GM19395 (cell line): ENCODE measurements at regions not wholly inside any gene's neighbourhood (a gene's known extent, or its start where the extent isn't known, plus 50 kb on each side); places are given as distances from the start of the nearest gene placed in this dataset.
"Not testable (repeated sequence)": the region's sequence is repeated elsewhere in the genome, so short reads cannot be mapped to it uniquely, and the experiment has no call there.

Experiments used
- ATAC-seq: cut with Tn5 transposase; IDR thresholded peaks from one replicate; pipeline ENCODE4 v1.9.1; 2021; ENCODE audit warnings: mild to moderate bottlenecking, moderate library complexity; ENCODE audit not compliant: unreplicated experiment

DNA sequence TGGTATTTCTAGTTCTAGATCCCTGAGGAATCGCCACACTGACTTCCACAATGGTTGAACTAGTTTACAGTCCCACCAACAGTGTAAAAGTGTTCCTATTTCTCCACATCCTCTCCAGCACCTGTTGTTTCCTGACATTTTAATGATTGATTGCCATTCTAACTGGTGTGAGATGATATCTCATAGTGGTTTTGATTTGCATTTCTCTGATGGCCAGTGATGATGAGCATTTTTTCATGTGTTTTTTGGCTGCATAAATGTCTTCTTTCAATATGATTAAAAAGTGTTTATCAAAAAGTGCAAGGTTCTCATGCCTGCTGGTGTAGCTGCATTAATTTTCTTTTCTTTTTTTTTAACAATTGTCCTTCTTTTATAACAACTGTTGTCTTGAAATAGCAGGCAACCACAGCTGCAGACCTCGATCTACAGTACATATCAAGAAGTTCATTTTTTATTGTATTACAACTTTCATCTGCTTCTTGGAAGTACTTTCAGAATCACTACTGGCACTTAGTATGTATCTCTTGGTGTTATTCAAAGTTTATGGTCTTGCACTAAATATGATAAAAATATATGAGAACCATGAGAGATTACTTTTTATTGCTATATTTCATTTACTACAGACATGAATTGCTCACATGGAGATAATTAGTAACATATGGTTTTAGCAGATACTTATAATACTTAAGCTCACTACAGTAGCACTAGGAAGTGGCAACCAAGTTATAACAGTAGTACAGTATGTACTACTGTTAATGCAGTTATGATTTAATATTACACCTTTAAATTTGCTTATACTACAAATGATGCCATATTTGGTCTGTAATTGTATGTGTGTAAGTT lies 358.0 kb downstream of the ETV1 start:
- not testable (repeated sequence) for ATAC-seq

DNA sequence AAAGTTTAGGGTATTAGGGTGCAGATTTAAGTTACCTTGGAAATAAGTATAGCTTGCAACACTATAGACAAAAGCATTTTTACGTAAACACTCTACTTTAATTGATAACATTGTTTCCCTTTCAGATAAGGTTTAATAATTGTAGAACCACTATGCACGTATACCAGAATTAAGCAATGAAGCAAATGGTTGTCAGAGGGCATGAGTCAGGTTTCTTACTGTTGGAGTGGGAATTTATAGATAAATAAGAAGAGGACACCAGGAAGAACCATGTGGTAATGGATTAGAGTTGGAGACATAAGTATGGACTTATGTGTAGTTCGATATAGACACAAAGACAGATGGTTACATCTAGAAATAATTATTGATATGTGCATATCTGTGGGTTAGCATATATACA lies 355.6 kb downstream of the ETV1 start:
- no peak for ATAC-seq

GRCh38 chr7:13639396-13639795 lies 350.1 kb downstream of the ETV1 start:
- ATAC-seq = no peak

GRCh38 chr7:13641714-13642113 lies 347.8 kb downstream of the ETV1 start:
- ATAC-seq = no peak

DNA sequence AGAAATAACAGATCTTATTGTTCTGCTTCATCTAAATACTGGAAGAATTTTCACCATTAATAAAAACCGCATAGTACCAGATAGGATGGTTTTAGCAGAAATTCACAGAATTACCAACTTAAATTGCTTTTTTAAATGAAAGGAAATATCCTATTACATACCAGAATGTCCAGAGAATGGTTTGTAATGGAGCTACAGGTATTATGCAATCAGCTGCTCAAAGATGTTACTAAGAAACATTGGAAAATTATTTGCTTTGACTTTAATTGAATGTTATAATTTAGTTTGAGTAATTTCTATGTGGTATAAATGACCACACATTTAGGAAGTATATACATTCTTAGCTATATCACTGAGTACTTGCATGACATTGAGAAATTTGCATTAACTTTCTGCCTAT lies 338.3 kb downstream of the ETV1 start:
- ATAC-seq = no peak

GRCh38 chr7:13656330-13656729 lies 333.1 kb downstream of the ETV1 start:
- ATAC-seq = no peak

- ATAC-seq = no peak
Measured at GRCh38 chr7:13673290-13673689, 316.2 kb downstream of the ETV1 start.

DNA sequence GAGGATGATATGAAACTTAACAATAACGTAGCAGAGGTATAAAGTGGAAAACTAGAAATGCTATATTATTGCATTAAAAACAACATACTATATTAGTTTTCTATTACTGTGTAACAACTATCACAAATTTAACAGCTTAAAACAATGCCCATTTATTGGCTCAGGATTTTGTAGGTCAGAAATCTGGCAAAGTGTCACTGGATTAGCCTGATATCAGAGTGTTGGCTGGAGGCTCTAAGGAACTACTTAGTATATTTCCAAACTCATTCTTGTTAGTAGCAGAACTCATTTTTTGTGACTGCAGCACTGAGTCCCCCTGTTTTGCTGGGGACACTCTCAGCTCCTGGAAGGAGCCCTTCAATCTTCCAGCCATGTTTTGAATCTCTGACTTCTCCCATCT lies 306.8 kb downstream of the ETV1 start:
- no peak for ATAC-seq

DNA sequence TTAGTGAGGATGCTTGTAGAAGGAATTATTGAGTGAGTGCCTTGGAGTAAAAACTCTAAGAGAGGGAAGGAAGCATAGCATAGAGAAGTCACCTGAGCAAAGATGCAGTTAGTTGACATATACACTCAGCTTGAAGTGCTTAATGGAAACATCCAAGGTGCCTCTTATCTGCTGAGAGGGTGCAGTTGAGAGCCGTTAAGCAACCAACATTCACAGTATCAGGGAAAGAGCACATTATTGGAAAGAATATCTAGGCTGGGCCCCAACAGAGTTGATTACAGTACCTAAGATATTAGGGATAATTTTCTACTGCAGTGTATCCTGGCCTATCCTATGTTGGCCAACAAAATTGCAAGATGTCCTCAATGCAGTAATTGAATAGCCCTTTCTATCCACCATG lies 302.0 kb downstream of the ETV1 start:
- no peak for ATAC-seq

DNA sequence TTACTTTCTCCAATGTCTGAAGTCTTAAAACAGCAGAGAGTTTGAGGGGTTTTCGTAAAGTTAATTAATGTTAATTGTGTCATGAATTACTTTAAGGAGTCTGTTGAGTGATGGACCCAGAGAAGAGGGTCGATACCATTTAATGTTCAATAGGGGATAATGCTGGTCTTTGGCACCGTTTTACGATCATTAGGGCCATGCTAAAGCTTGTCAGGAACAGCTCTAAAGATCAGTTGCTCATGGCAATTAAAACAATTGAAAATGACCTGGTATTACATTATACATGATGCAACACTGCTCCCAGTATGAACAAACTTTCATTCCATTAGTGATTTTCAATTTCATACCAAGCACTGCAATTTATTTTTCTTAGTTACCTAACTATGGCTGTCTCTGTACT lies 296.9 kb downstream of the ETV1 start:
- no peak for ATAC-seq

DNA sequence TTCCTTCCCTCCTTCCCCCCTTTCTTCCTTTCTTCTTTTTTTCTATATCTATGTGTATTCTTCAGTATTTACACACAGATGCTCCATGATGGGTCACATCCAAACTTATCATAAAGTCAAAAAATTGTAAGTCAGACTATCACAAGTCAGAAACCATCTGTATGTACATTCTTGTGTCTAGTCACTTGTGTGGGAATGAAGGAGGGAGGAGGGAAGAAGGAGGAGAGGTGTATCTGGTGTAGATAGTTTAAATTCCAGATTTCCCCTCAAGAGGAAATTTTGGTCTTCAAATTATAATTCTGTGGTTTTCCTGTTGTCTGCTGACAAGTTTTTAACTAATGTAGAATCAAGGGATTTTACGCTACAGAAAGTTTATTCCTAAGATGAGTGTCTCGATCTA lies 287.2 kb downstream of the ETV1 start:
- ATAC-seq = no peak

GRCh38 chr7:13708670-13709069 lies 280.8 kb downstream of the ETV1 start:
- ATAC-seq = no peak

GRCh38 chr7:13713092-13713491 lies 276.4 kb downstream of the ETV1 start:
- ATAC-seq = no peak

DNA sequence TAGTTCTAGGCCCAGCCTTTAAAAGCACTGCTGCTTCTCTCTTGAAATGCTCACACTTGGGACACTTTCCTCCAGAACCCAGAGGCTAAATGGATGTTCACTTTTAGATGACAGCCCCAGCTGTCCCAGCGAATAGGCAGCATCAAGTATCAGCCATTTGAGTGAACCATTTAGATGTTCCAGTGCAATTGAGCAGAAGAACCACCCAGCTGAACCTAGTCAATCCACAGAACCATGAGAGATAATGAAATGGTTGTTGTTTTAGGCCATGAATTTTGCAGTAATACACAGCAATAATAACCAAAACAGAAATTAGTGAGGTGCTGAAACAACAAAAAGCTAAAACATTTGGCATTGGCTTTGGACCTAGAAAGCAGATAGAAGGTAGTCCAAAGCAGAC lies 273.9 kb downstream of the ETV1 start:
- no peak for ATAC-seq

GRCh38 chr7:13717031-13717430 lies 272.4 kb downstream of the ETV1 start:
- no peak for ATAC-seq

DNA sequence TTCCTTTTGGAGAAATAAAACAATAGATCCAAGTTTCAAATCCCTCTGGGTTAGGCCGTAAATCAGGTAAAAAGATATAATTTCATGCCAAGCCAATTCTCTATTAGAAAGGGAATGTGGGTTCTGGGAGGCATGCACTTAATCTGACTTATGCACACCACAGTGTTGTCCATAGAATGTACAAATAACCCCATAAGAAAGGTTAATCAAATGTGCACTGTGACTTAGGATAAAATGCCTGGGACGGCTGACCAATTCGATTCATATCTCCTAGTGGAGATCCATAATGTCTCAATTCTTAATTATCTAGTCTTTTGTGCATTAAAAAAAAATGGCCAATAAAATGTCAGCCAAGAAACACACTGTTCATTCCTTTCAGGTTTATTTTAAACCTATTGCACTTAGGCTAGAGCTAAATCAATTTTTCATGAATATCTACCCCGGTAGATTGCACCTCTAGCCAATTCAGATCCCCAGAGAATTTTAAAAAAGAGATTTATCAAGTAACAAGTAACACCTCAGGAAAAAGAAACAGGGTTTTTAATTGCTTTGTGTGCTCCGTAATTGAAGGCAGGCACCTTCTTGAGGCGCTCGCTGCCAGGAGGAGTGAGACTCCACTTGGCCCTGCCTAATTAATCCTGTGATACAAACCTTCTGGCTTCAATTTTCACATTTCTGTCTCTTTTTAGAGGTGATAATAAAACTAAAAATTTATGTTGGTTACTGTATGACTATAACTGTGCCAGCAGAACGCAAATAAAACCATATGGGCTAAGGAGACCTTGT lies 265.1 kb downstream of the ETV1 start:
- ATAC-seq = no peak

DNA sequence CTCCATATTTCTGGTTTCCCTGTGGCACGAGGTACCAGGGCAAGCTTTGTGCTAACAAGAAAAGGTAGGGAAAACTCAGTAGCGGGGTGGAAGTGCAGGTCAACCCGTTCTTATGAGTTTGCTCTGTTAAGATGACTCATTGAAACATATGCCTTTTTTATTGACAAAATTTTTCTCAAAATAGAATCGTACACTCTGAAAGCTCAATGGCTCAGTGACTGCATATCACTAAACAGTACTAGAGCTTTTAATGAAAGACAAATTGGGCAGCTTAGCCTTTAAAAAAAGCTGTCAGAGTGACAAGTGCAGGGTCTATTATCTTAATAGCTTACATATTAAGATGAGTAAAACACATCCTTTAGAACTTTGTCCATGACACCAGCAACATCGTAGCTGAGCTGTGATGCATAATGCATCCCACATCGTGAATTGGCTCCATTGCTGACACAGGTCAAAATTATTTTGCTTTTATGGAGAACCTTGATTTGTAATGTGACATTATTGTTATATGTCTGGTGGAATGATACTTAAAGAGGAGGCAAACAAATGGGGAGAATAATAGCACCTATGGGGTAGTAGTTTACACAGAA lies 264.4 kb downstream of the ETV1 start:
- no peak for ATAC-seq

DNA sequence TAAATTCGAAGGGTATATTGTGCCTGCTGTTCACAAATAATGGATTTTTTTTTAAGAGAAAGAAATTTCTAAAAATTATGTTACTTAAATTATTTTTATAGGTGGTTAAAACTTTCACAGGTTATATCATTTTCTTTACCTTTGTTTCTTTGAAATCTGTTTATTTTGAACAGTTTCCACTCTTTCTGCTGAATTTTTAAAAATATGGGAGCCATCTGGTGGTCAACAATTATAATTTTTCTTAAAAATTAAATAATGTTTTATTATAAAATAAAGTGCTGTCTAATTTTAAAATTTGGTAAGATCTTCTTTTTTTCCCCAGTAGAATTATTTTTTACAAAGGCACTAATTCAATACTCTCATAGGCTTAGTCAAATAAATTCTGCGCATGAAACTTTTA lies 263.9 kb downstream of the ETV1 start:
- ATAC-seq = no peak

DNA sequence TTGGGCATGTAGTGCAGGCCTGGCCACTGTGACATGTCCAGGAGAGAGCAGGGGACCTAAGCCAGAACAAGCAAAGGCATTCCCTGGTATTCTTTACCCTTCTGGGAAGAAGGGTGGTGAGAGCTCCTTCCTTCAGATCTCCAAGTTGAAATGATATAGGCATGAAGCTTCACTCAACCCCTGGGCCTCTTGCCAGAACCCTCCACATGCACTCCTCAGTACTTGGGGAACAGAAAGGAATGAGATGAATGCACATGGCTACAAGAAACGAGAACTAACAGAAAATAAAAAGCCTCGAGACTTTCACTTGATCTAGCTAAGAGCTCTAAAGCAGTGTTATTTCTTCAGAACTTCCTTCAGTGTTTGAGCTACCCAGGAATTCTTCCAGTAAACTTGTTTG lies 262.2 kb downstream of the ETV1 start:
- no peak for ATAC-seq

DNA sequence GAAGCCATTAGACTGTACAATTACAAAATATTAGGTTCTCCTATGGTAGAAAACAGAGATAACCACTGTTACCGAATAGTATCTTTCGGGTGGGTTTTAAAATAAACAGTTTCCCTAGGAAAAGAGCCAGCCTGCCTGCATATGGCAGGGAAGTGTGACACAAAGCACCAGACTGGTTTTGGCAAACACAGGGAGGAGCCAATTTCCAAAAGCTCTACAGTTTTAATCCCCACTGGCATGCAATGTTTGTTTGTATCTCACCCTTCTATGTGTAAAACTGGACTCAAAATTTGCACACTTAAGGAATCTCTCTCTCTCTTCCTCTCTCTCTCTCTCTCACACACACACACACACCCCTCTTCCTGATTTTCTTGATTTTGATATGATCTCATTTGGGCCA lies 261.7 kb downstream of the ETV1 start:
- ATAC-seq = no peak

DNA sequence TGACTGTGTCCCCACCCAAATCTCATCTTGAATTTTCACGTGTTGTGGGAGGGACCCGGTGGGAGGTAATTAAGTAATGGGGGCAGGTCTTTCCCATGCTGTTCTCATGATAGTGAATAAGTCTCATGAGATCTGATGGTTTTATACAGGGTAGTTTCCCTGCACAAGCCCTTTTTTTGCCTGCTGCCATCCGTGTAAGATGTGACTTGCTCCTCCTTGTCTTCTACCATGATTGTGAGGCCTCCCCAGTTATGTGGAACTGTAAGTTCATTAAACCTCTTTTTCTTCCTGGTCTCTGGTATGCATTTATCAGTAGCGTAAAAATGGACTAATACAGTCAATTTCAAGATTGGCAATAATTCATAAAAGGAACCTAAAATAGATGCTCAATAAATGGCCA lies 261.0 kb downstream of the ETV1 start:
- ATAC-seq = not testable (repeated sequence)

- no peak for ATAC-seq
Measured at GRCh38 chr7:13731643-13732042, 257.8 kb downstream of the ETV1 start.
